Motor neuron (in vitro differentiated cells): ENCODE measurements at regions not wholly inside any gene's neighbourhood (a gene's known extent, or its start where the extent isn't known, plus 50 kb on each side); places are given as distances from the start of the nearest gene placed in this dataset.

Source experiments
- ATAC-seq, 8 experiments: fragments of 200-7000 bp; cut with Tn5 transposase; replicated peaks in 6 of 8; 2 replicates each; pipeline ENCODE4 v1.8.0; 2021; ENCODE audit warnings: mild to moderate bottlenecking in 8 of 8, moderate library complexity in 8 of 8
- H3K27ac ChIP-seq, 2 donors: fragments of 250-450 bp; sonication (Bioruptor Pico); 2 replicates each; pipeline ENCODE4 v1.9.0; 2021; ENCODE audit warnings: antibody characterized with exemption in 2 of 2, mild to moderate bottlenecking in 2 of 2, moderate library complexity in 1 of 2
- H3K4me1 ChIP-seq, 2 donors: fragments of 250-450 bp; sonication (Bioruptor Pico); replicated peaks in 1 of 2; 2 replicates each; pipeline ENCODE4 v1.6.1; 2021; ENCODE audit warnings: antibody characterized with exemption in 2 of 2, mild to moderate bottlenecking in 2 of 2, moderate library complexity in 1 of 2
- H3K4me3 ChIP-seq, 5 donors: fragments of 250-450 bp; sonication (Bioruptor Pico); 2 replicates each; pipeline ENCODE4 v1.9.0; 2021; ENCODE audit warnings: antibody characterized with exemption in 5 of 5, mild to moderate bottlenecking in 5 of 5, moderate library complexity in 4 of 5
- WGBS, 10 experiments: fragments of 450-650 bp; shearing (Covaris generic); methylation state at CpG; one replicate each; pipeline ENCODE4 v1.0.0; 2022; 5-methylcytosine and 5-hydroxymethylcytosine counted together
- in situ Hi-C, 9 experiments: fragments of 400-800 bp; cut with MboI; loops; one replicate each; pipeline ENCODE4 v1.15.0; 2021; ENCODE audit warnings: low sequenced_read_pairs in 9 of 9, low pct_unique_long_range_greater_than_20kb in 2 of 9; ENCODE audit not compliant: unreplicated experiment in 9 of 9

GRCh38 chr2:55111570-55112228 lies 61.4 kb upstream of the RTN4 start:
- peak; percentile 59 to 85 (median 82) for ATAC-seq
- Histone ChIP-seq H3K4me3 (peak overlapping the region in 1 of 5 donors; percentile 2), H3K4me1 (peaks cover 50 to 54% of the 10 kb centered on the region in 2 donors), H3K27ac (peak overlapping the region; percentile 88 to 89)
- 20 to 100% (median 65%) methylated on average over 1 to 7 of the region's 11 CpGs; no CpG with 5 or more reads in 4 of the 10 experiments for WGBS, 10 experiments
- in situ Hi-C loops: no loop called here

GRCh38 chr2:55111230-55111569 lies 60.9 kb upstream of the RTN4 start:
- no peak for ATAC-seq
- 60 to 100% (median 77%) methylated on average over 1 to 4 of the region's 4 CpGs for WGBS, 10 experiments
- Histone ChIP-seq H3K4me1 (peaks cover 50 to 54% of the 10 kb centered on the region in 2 donors), H3K4me3 (no peak overlapping the region), H3K27ac (peak overlapping the region; percentile 88 to 89)
- in situ Hi-C loops: no loop called here

GRCh38 chr2:55109219-55109891 lies 59.1 kb upstream of the RTN4 start:
- ATAC-seq: peak in 3 of 8 experiments; percentile 15 to 65 (median 36)
- in situ Hi-C loops: no loop called here

GRCh38 chr2:55108456-55109160 lies 58.4 kb upstream of the RTN4 start:
- ATAC-seq: no peak
- no peak overlapping the region for H3K4me3 ChIP-seq
- no peak overlapping the region for H3K27ac ChIP-seq
- in situ Hi-C loops: no loop called here
- H3K4me1 ChIP-seq: peaks cover 50 to 54% of the 10 kb centered on the region in 2 donors
- 28 to 96% (median 65%) methylated on average over 2 to 7 of the region's 7 CpGs; no CpG with 5 or more reads in 1 of the 10 experiments for WGBS, 10 experiments

More at GRCh38 chr2:55109219-55109891, 59.1 kb upstream of the RTN4 start:
- H3K4me3 ChIP-seq: no peak overlapping the region
- 33 to 100% (median 59%) methylated on average over 1 to 2 of the region's 2 CpGs; no CpG with 5 or more reads in 2 of the 10 experiments for WGBS, 10 experiments
- H3K4me1 ChIP-seq: peaks cover 50 to 54% of the 10 kb centered on the region in 2 donors
- peak overlapping the region; percentile 22 to 53 for H3K27ac ChIP-seq

- H3K4me1 ChIP-seq: peaks cover 40 to 42% of the 10 kb centered on the region in 2 donors
- ATAC-seq: peak in 1 of 8 experiments; percentile 34
- no peak overlapping the region for H3K27ac ChIP-seq
- no peak overlapping the region for H3K4me3 ChIP-seq
- in situ Hi-C loops: no loop called here
These were observed 57.2 kb upstream of the RTN4 start for GRCh38 chr2:55107436-55107835.

- no peak for ATAC-seq
- Histone ChIP-seq H3K4me1 (peaks cover 28 to 29% of the 10 kb centered on the region in 2 donors), H3K27ac (no peak overlapping the region), H3K4me3 (no peak overlapping the region)
- WGBS, 10 experiments: 60 to 100% (median 96%) methylated on average over 1 of the region's 1 CpG; no CpG with 5 or more reads in 2 of the 10 experiments
- in situ Hi-C loops: no loop called here
These were observed 55.9 kb upstream of the RTN4 start for GRCh38 chr2:55106148-55106547.

GRCh38 chr2:55105456-55105855 lies 55.2 kb upstream of the RTN4 start:
- Histone ChIP-seq H3K4me3 (no peak overlapping the region), H3K4me1 (peaks cover 24 to 29% of the 10 kb centered on the region in 2 donors), H3K27ac (no peak overlapping the region)
- in situ Hi-C loops: no loop called here
- ATAC-seq: no peak
- WGBS, 10 experiments: 0 to 100% (median 90%) methylated on average over 1 to 2 of the region's 2 CpGs; no CpG with 5 or more reads in 3 of the 10 experiments

- peaks cover 12 to 19% of the 10 kb centered on the region in 2 donors for H3K4me1 ChIP-seq
- H3K4me3 ChIP-seq: no peak overlapping the region
- ATAC-seq: no peak
- 0 to 100% (median 85%) methylated on average over 1 to 3 of the region's 3 CpGs for WGBS, 10 experiments
- H3K27ac ChIP-seq: no peak overlapping the region
- in situ Hi-C loops: no loop called here
These were observed 52.8 kb upstream of the RTN4 start for GRCh38 chr2:55103046-55103445.

GRCh38 chr2:55102056-55102812 lies 52.0 kb upstream of the RTN4 start:
- in situ Hi-C loops: no loop called here
- peaks cover 21 to 27% of the 10 kb centered on the region in 2 donors for H3K4me1 ChIP-seq
- 44 to 100% (median 94%) methylated on average over 1 to 4 of the region's 4 CpGs for WGBS, 10 experiments
- H3K4me3 ChIP-seq: no peak overlapping the region
- ATAC-seq: no peak
- H3K27ac ChIP-seq: no peak overlapping the region

GRCh38 chr2:55101466-55101865 lies 51.2 kb upstream of the RTN4 start:
- H3K27ac ChIP-seq: no peak overlapping the region
- ATAC-seq: no peak
- peaks cover 28 to 30% of the 10 kb centered on the region in 2 donors for H3K4me1 ChIP-seq
- no peak overlapping the region for H3K4me3 ChIP-seq
- in situ Hi-C loops: no loop called here

GRCh38 chr2:55099878-55100820 lies 49.9 kb upstream of the RTN4 start:
- Histone ChIP-seq H3K27ac (peak overlapping the region; percentile 28 to 43), H3K4me1 (peaks cover 29 to 30% of the 10 kb centered on the region in 2 donors), H3K4me3 (no peak overlapping the region)
- 0 to 92% (median 60%) methylated on average over 1 to 5 of the region's 5 CpGs; no CpG with 5 or more reads in 1 of the 10 experiments for WGBS, 10 experiments
- ATAC-seq: peak; percentile 19 to 72 (median 45)
- in situ Hi-C loops: no loop called here
